Keratinocyte (primary cell): ENCODE measurements at regions not wholly inside any gene's neighbourhood (a gene's known extent, or its start where the extent isn't known, plus 50 kb on each side); places are given as distances from the start of the nearest gene placed in this dataset.

Experiments used
- DNase-seq: peaks from one replicate; pipeline ENCODE4 v3.0.0-alpha.2; 2011; ENCODE audit warnings: low read depth, missing footprints, low spot score
- FAIRE-seq: peaks from 2 replicates; lab custom pipeline; 2011; peaks lifted over from hg19 to GRCh38; lab: Jason Lieb, UNC
- H2AFZ ChIP-seq: 2 replicates; pipeline ENCODE4 v1.6.0; 2012; ENCODE audit warnings: low read length, control low read depth, inconsistent platforms; ENCODE audit not compliant: control insufficient read depth
- H3K27ac ChIP-seq: 2 replicates; pipeline ENCODE4 v1.5.1; 2011; ENCODE audit warnings: low read length; ENCODE audit not compliant: control insufficient read depth, insufficient read depth
- H3K27me3 ChIP-seq: 3 replicates; pipeline ENCODE4 v1.6.0; 2011; ENCODE audit warnings: low read length; ENCODE audit not compliant: control insufficient read depth, insufficient read depth; ENCODE audit errors: extremely low read depth
- H3K36me3 ChIP-seq, 2 experiments: 2 replicates in 1 of 2; 3 replicates in 1 of 2; pipeline ENCODE4 v1.5.1; 2011; ENCODE audit warnings: low read length in 2 of 2, mild to moderate bottlenecking in 1 of 2; ENCODE audit not compliant: control insufficient read depth in 2 of 2, insufficient read depth in 2 of 2; ENCODE audit errors: extremely low read depth in 1 of 2
- H3K4me1 ChIP-seq: 3 replicates; pipeline ENCODE4 v1.5.1; 2011; ENCODE audit warnings: low read length; ENCODE audit not compliant: control insufficient read depth, insufficient read depth; ENCODE audit errors: extremely low read depth
- H3K4me2 ChIP-seq: 3 replicates; pipeline ENCODE4 v1.6.0; 2011; ENCODE audit warnings: low read depth, low read length; ENCODE audit not compliant: control insufficient read depth, insufficient read depth; ENCODE audit errors: extremely low read depth
- H3K4me3 ChIP-seq, 3 experiments: fragments of 200-600 bp in 1 of 3; sonication (generic) in 1 of 3; 2 replicates in 2 of 3; 3 replicates in 1 of 3; pipeline ENCODE4 v1.5.1; 2011 to 2016; ENCODE audit warnings: low read length in 3 of 3, mild to moderate bottlenecking in 3 of 3, control low read depth in 2 of 3, inconsistent platforms in 1 of 3, low read depth in 1 of 3, mixed read lengths in 1 of 3, mixed run types in 1 of 3, moderate library complexity in 1 of 3; ENCODE audit not compliant: control insufficient read depth in 2 of 3, insufficient read depth in 2 of 3; ENCODE audit errors: extremely low read depth in 1 of 3
- H3K79me2 ChIP-seq: 2 replicates; pipeline ENCODE4 v1.6.0; 2012; ENCODE audit warnings: low read length; ENCODE audit not compliant: control insufficient read depth, insufficient read depth
- H3K9ac ChIP-seq: 3 replicates; pipeline ENCODE4 v1.6.0; 2011; ENCODE audit warnings: low read length; ENCODE audit not compliant: control insufficient read depth, insufficient read depth; ENCODE audit errors: extremely low read depth
- H3K9me1 ChIP-seq: 3 replicates; pipeline ENCODE4 v1.6.0; 2011; ENCODE audit warnings: low read length; ENCODE audit not compliant: control insufficient read depth, insufficient read depth; ENCODE audit errors: extremely low read depth
- H3K9me3 ChIP-seq: 2 replicates; pipeline ENCODE4 v1.5.1; 2012; ENCODE audit warnings: low read depth, low read length; ENCODE audit not compliant: control insufficient read depth
- H4K20me1 ChIP-seq: 3 replicates; pipeline ENCODE4 v1.6.0; 2011; ENCODE audit warnings: low read length; ENCODE audit not compliant: control insufficient read depth, insufficient read depth; ENCODE audit errors: extremely low read depth
- CTCF ChIP-seq, 3 experiments: IDR thresholded peaks in 1 of 3; conservative IDR thresholded peaks in 1 of 3; optimal IDR thresholded peaks in 1 of 3; 2 replicates in 2 of 3; 3 replicates in 1 of 3; pipeline versions ENCODE3 to v1.5.1; 2011; ENCODE audit warnings: low read length in 3 of 3, mild to moderate bottlenecking in 3 of 3, moderate library complexity in 2 of 3, control low read depth in 1 of 3, inconsistent platforms in 1 of 3; ENCODE audit not compliant: insufficient read depth in 2 of 3; ENCODE audit errors: extremely low read depth in 1 of 3
- EZH2 ChIP-seq: IDR thresholded peaks from one replicate; pipeline ENCODE4 v1.6.1; 2012; ENCODE audit warnings: inconsistent platforms, mild to moderate bottlenecking, low read length, moderate library complexity
- dilution Hi-C: fragments of 300-500 bp; cut with MboI; formaldehyde crosslinking; loops from one replicate; pipeline ENCODE4 v1.7.0; 2020; ENCODE audit warnings: low sequenced_read_pairs; ENCODE audit not compliant: extremely low pct_ligation_motif_present

GRCh38 chr19:30743702-30744101, 371.5 kb downstream of the ZNF536 start:
- no peak overlapping the region for H3K27ac ChIP-seq
- no peak for DNase-seq
- TF ChIP-seq CTCF (optimal IDR thresholded peaks at IDR 0.05 in 1 of 3, IDR thresholded peaks at IDR 0.05 in 1 of 3, conservative IDR thresholded peaks at IDR 0.05 in 1 of 3; ENCODE audit: extremely low read depth in 1 of 3, insufficient read depth in 2 of 3, low read length in 3 of 3), result no peak
- no peak for TF ChIP-seq EZH2

GRCh38 chr19:30743011-30743410, 370.8 kb downstream of the ZNF536 start:
- H3K79me2 ChIP-seq, result no peaks in the 10 kb centered on the region
- DNase-seq, result no peak
- H3K27ac ChIP-seq, result no peak overlapping the region
- no peaks in the 10 kb centered on the region for H3K27me3 ChIP-seq
- H3K36me3 ChIP-seq, result no peaks in the 10 kb centered on the region
- no peaks in the 10 kb centered on the region for H3K9me3 ChIP-seq
- no peak for FAIRE-seq
- H3K9ac ChIP-seq, result no peak overlapping the region
- no peaks in the 10 kb centered on the region for H4K20me1 ChIP-seq
- H3K4me1 ChIP-seq, result no peaks in the 10 kb centered on the region
- TF ChIP-seq EZH2 (no peak), CTCF (optimal IDR thresholded peaks at IDR 0.05 in 1 of 3, IDR thresholded peaks at IDR 0.05 in 1 of 3, conservative IDR thresholded peaks at IDR 0.05 in 1 of 3; ENCODE audit: extremely low read depth in 1 of 3, insufficient read depth in 2 of 3, low read length in 3 of 3) (no peak)
- no peak overlapping the region for H3K4me2 ChIP-seq
- H3K9me1 ChIP-seq, result no peaks in the 10 kb centered on the region
- H2AFZ ChIP-seq, result no peak overlapping the region
- H3K4me3 ChIP-seq, result no peak overlapping the region
- dilution Hi-C loops, result no loop called here

More at GRCh38 chr19:30743702-30744101, 371.5 kb downstream of the ZNF536 start:
- H3K9me3 ChIP-seq, result no peaks in the 10 kb centered on the region
- no peak overlapping the region for H2AFZ ChIP-seq
- H3K9me1 ChIP-seq, result no peaks in the 10 kb centered on the region
- no peaks in the 10 kb centered on the region for H3K36me3 ChIP-seq
- H3K4me1 ChIP-seq, result no peaks in the 10 kb centered on the region
- H3K4me2 ChIP-seq, result no peak overlapping the region
- H3K79me2 ChIP-seq, result no peaks in the 10 kb centered on the region
- no peak overlapping the region for H3K9ac ChIP-seq
- no peak for FAIRE-seq
- H4K20me1 ChIP-seq, result no peaks in the 10 kb centered on the region
- dilution Hi-C loops, result no loop called here
- H3K4me3 ChIP-seq, result no peak overlapping the region
- no peaks in the 10 kb centered on the region for H3K27me3 ChIP-seq
